GM12892 (cell line): ENCODE measurements at regions not wholly inside any gene's neighbourhood (a gene's known extent, or its start where the extent isn't known, plus 50 kb on each side); places are given as distances from the start of the nearest gene placed in this dataset.

Experiments used
- POLR2A ChIP-seq: IDR thresholded peaks from 2 replicates; pipeline ENCODE4 v1.6.1; 2011; ENCODE audit warnings: low read depth, low read length, control low read depth
- POLR2AphosphoS5 ChIP-seq: IDR thresholded peaks from 2 replicates; pipeline ENCODE4 v1.6.1; 2011; ENCODE audit warnings: low read depth, low read length, control low read depth
- TAF1 ChIP-seq: IDR thresholded peaks from 2 replicates; pipeline ENCODE4 v1.6.1; 2011; ENCODE audit warnings: low read depth, mild to moderate bottlenecking, control low read depth, low read length, borderline replicate concordance

- TF ChIP-seq POLR2AphosphoS5 (no peak), POLR2A (no peak), TAF1 (no peak)
These were observed 70.7 kb upstream of the MYCBP2 start for GRCh38 chr13:77397636-77398035.
